Body of pancreas (tissue), 4 donors: ENCODE measurements at regions not wholly inside any gene's neighbourhood (a gene's known extent, or its start where the extent isn't known, plus 50 kb on each side); places are given as distances from the start of the nearest gene placed in this dataset.

ENCODE experiments used
- POLR2A ChIP-seq, 3 donors: fragments of 450-650 bp; IDR thresholded peaks; one replicate each; pipeline ENCODE4 v1.6.1; 2016; ENCODE audit warnings: antibody characterized with exemption in 3 of 3, mild to moderate bottlenecking in 2 of 3
- TF ChIP-seq, protein P1 (sequence below), 7 experiments: fragments of 450-650 bp in 4 of 7; fragments of 200-600 bp in 3 of 7; sonication (generic) in 3 of 7; IDR thresholded peaks; one replicate each; pipeline ENCODE4 v1.5.1; 2016 to 2019; ENCODE audit warnings: antibody characterized with exemption in 7 of 7

DNA sequence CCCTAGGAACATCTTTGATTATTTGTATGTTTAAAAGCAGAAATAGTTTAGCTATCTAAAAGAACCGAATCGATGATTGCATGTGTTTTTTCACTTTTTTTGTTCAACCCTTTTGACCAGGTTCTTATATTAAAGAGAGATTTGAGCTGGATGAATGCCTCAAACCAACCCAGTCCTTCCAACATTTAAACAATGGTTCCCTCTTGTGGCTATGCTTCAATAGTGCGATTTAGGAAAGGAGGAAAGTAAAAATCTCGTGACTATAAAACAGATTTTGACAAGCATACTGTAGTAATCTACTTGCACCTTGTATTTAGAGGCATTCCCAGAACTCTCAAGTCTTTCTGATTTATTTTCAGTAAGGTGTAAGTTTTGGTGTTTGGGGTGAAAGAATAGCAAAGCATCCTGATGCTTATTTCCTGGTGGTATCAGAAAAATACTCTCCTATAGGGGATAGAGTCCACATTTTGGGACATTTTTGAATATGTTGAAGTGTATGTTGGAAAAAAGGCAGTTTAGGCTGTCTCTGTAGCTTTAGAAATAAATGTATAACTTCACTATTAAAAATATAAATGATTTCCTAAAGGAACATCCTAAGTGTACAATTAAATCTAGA lies 159.6 kb upstream of the KCNH8 start:
- no peak for TF ChIP-seq POLR2A (IDR thresholded peaks at IDR 0.05)
- TF ChIP-seq, protein P1, sequence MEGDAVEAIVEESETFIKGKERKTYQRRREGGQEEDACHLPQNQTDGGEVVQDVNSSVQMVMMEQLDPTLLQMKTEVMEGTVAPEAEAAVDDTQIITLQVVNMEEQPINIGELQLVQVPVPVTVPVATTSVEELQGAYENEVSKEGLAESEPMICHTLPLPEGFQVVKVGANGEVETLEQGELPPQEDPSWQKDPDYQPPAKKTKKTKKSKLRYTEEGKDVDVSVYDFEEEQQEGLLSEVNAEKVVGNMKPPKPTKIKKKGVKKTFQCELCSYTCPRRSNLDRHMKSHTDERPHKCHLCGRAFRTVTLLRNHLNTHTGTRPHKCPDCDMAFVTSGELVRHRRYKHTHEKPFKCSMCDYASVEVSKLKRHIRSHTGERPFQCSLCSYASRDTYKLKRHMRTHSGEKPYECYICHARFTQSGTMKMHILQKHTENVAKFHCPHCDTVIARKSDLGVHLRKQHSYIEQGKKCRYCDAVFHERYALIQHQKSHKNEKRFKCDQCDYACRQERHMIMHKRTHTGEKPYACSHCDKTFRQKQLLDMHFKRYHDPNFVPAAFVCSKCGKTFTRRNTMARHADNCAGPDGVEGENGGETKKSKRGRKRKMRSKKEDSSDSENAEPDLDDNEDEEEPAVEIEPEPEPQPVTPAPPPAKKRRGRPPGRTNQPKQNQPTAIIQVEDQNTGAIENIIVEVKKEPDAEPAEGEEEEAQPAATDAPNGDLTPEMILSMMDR (IDR thresholded peaks at IDR 0.05) = peak in 6 of 7 experiments; percentile 40 to 53 (median 46)
